Tibial nerve (tissue), 4 donors: ENCODE measurements at regions not wholly inside any gene's neighbourhood (a gene's known extent, or its start where the extent isn't known, plus 50 kb on each side); places are given as distances from the start of the nearest gene placed in this dataset.

Experiments used
- CTCF ChIP-seq, 5 experiments: fragments of 200-600 bp in 3 of 5; fragments of 450-650 bp in 2 of 5; sonication (generic) in 3 of 5; IDR thresholded peaks; one replicate each; pipeline ENCODE4 v1.5.1; 2016 to 2019; ENCODE audit warnings: antibody characterized with exemption in 5 of 5, mild to moderate bottlenecking in 3 of 5, moderate library complexity in 2 of 5
- EP300 ChIP-seq, 2 donors: sonication (generic); formaldehyde crosslinking; IDR thresholded peaks; one replicate each; pipeline ENCODE4 v1.6.1; 2017; ENCODE audit warnings: antibody characterized with exemption in 2 of 2, mild to moderate bottlenecking in 1 of 2
- POLR2A ChIP-seq, 2 donors: fragments of 450-650 bp; IDR thresholded peaks; one replicate each; pipeline ENCODE4 v1.6.1; 2017; ENCODE audit warnings: antibody characterized with exemption in 2 of 2, mild to moderate bottlenecking in 2 of 2, moderate library complexity in 2 of 2

DNA sequence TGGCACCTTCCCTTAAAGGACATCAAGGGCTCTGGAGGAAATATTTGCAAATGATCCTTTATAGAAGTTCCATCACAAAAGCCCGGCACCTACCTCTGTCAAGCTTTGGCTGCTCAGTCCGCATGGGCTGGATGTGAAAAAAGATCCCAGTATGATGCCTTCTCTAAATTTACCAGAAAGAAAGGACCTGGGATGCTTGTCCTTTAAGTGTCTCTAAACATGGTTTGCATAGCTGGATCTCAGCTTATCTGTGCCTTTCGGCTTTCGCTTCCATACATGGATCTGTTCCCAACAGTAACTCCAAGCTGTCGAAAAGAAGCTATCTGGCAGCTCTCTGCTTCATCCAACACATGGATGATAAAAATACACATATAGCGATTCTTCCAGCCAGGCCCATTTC, 60.4 kb upstream of the SLC8A1 start:
- no peak for TF ChIP-seq CTCF (IDR thresholded peaks at IDR 0.05)
- no peak for TF ChIP-seq POLR2A (IDR thresholded peaks at IDR 0.05)
- TF ChIP-seq EP300 (IDR thresholded peaks at IDR 0.05) = no peak
